Activated CD8-positive, alpha-beta T cell treated with anti-CD3 and anti-CD28 coated beads for 36 hours (primary cell): ENCODE measurements at regions not wholly inside any gene's neighbourhood (a gene's known extent, or its start where the extent isn't known, plus 50 kb on each side); places are given as distances from the start of the nearest gene placed in this dataset.

Experiments
- ATAC-seq: fragments of 200-7000 bp; cut with Tn5 transposase; one replicate; pipeline ENCODE4 v1.10.0; 2021; ENCODE audit warnings: mild to moderate bottlenecking, moderate library complexity
- CTCF ChIA-PET: fragments of 350-600 bp; sonication (Branson Sonifier 250); formaldehyde crosslinking; loops from one replicate; lab custom pipeline; 2021; ENCODE audit warnings: antibody characterized with exemption; lab: Charles Lee
- POLR2A ChIA-PET: fragments of 350-600 bp; sonication (Branson Sonifier 250); formaldehyde crosslinking; loops from one replicate; lab custom pipeline; 2021; ENCODE audit warnings: antibody characterized with exemption; lab: Charles Lee
- DNase-seq: peaks from one replicate; pipeline ENCODE4 v3.0.0-alpha.2; 2020
- H3K27ac Mint-ChIP-seq: one replicate; pipeline ENCODE4 v1.8.0; 2021; ENCODE audit warnings: mild to moderate bottlenecking, mixed read lengths
- H3K27me3 Mint-ChIP-seq: one replicate; pipeline ENCODE4 v1.8.0; 2021; ENCODE audit warnings: mixed read lengths
- H3K36me3 Mint-ChIP-seq: one replicate; pipeline ENCODE4 v1.8.0; 2021; ENCODE audit warnings: low read depth, mixed read lengths
- H3K4me1 Mint-ChIP-seq: one replicate; pipeline ENCODE4 v1.8.0; 2021; ENCODE audit warnings: low read depth, mixed read lengths
- H3K4me3 Mint-ChIP-seq: one replicate; pipeline ENCODE4 v1.8.0; 2021; ENCODE audit warnings: mild to moderate bottlenecking, moderate library complexity, mixed read lengths
- H3K9me3 Mint-ChIP-seq: one replicate; pipeline ENCODE4 v1.8.0; 2021; ENCODE audit warnings: mixed read lengths
- intact Hi-C: fragments of 100-400 bp; cut with micrococcal nuclease; formaldehyde crosslinking; loops from one replicate; pipeline ENCODE4 v1.10.0; 2022
- TF ChIP-seq, protein P1 (sequence below): fragments of 200-600 bp; IDR thresholded peaks from one replicate; pipeline ENCODE4 v1.8.0; 2022; ENCODE audit warnings: antibody characterized with exemption, mild to moderate bottlenecking

DNA sequence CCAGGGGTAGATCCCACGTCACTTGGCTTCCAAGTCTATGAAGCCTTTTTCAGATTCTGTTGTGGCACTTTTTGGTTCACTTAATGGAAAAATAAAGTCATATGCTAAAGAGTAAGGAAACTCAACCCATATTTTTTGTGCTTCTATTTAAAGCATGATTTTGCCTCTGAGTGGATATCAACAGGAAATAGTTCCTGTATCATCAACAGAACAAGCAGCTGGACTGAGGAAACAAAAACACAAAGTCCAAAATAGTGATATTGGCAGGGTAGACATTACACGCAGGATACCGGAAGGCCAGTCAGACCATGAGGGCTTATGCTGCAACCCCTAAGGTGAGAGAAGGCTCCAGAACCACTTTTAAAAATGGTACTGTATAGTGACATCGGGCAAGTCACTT is 248.3 kb upstream of the ANO5 start:
- no peak for DNase-seq
- Mint-ChIP-seq H3K36me3 (no peaks in the 10 kb centered on the region), H3K4me3 (no peak overlapping the region), H3K27me3 (no peaks in the 10 kb centered on the region), H3K9me3 (no peaks in the 10 kb centered on the region), H3K27ac (no peak overlapping the region), H3K4me1 (no peaks in the 10 kb centered on the region)
- intact Hi-C loops = no loop called here
- POLR2A ChIA-PET = no interaction called here
- no peak for ATAC-seq
- TF ChIP-seq, protein P1, sequence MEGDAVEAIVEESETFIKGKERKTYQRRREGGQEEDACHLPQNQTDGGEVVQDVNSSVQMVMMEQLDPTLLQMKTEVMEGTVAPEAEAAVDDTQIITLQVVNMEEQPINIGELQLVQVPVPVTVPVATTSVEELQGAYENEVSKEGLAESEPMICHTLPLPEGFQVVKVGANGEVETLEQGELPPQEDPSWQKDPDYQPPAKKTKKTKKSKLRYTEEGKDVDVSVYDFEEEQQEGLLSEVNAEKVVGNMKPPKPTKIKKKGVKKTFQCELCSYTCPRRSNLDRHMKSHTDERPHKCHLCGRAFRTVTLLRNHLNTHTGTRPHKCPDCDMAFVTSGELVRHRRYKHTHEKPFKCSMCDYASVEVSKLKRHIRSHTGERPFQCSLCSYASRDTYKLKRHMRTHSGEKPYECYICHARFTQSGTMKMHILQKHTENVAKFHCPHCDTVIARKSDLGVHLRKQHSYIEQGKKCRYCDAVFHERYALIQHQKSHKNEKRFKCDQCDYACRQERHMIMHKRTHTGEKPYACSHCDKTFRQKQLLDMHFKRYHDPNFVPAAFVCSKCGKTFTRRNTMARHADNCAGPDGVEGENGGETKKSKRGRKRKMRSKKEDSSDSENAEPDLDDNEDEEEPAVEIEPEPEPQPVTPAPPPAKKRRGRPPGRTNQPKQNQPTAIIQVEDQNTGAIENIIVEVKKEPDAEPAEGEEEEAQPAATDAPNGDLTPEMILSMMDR = no peak
- CTCF ChIA-PET = no interaction called here

DNA sequence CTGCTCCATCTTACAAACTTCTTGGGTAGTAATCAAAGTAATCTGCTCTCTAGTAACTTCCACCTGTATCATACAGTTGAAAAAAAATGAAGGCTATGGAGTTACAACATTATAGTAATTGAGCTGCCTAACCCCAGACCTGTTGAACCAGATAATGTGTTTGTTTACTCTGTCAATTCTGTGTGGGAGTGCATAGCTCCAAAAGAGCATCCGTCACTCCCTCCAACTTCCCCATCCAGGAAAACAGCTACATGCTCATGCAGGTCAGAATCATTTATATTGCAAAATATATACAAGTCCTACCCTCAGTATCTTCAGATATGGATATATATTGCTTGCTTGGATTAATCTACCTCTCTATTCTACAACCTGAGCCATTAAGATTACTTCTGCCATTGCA is 244.0 kb upstream of the ANO5 start:
- ATAC-seq (no peak), DNase-seq (no peak)
- Mint-ChIP-seq H3K36me3 (no peaks in the 10 kb centered on the region), H3K27ac (no peak overlapping the region), H3K27me3 (no peaks in the 10 kb centered on the region), H3K9me3 (peaks cover 3% of the 10 kb centered on the region), H3K4me3 (no peak overlapping the region), H3K4me1 (no peaks in the 10 kb centered on the region)
- CTCF ChIA-PET = no interaction called here
- POLR2A ChIA-PET = no interaction called here
- TF ChIP-seq, protein P1 = no peak
- intact Hi-C loops = no loop called here

- DNase-seq = no peak
- no peaks in the 10 kb centered on the region for H3K36me3 Mint-ChIP-seq
- ChIA-PET POLR2A (no interaction called here), CTCF (no interaction called here)
- no peak overlapping the region for H3K4me3 Mint-ChIP-seq
- intact Hi-C loops = no loop called here
- no peak for ATAC-seq
- H3K27ac Mint-ChIP-seq = no peak overlapping the region
- no peaks in the 10 kb centered on the region for H3K4me1 Mint-ChIP-seq
- TF ChIP-seq, protein P1 = no peak
- H3K27me3 Mint-ChIP-seq = no peaks in the 10 kb centered on the region
- H3K9me3 Mint-ChIP-seq = peaks cover 4% of the 10 kb centered on the region
These were observed 243.0 kb upstream of the ANO5 start for GRCh38 chr11:21949763-21950413.

GRCh38 chr11:21963013-21963412 is 229.9 kb upstream of the ANO5 start:
- Mint-ChIP-seq H3K9me3 (peaks cover 6% of the 10 kb centered on the region), H3K4me3 (no peak overlapping the region), H3K27ac (no peak overlapping the region), H3K4me1 (no peaks in the 10 kb centered on the region), H3K36me3 (no peaks in the 10 kb centered on the region), H3K27me3 (no peaks in the 10 kb centered on the region)
- DNase-seq (no peak), ATAC-seq (no peak)
- intact Hi-C loops = no loop called here
- TF ChIP-seq, protein P1 = no peak
- ChIA-PET CTCF (no interaction called here), POLR2A (no interaction called here)

GRCh38 chr11:21965221-21965620 is 227.7 kb upstream of the ANO5 start:
- ChIA-PET POLR2A (no interaction called here), CTCF (no interaction called here)
- TF ChIP-seq, protein P1 = no peak
- Mint-ChIP-seq H3K36me3 (no peaks in the 10 kb centered on the region), H3K27me3 (no peaks in the 10 kb centered on the region), H3K9me3 (peaks cover 3% of the 10 kb centered on the region), H3K4me3 (no peak overlapping the region), H3K27ac (no peak overlapping the region), H3K4me1 (no peaks in the 10 kb centered on the region)
- no peak for DNase-seq
- ATAC-seq = no peak
- intact Hi-C loops = no loop called here
